ENCODE measurements at regions not wholly inside any gene's neighbourhood (a gene's known extent, or its start where the extent isn't known, plus 50 kb on each side); places are given as distances from the start of the nearest gene placed in this dataset.
"Not testable (repeated sequence)": the region's sequence is repeated elsewhere in the genome, so short reads cannot be mapped to it uniquely, and the experiment has no call there.

DNA sequence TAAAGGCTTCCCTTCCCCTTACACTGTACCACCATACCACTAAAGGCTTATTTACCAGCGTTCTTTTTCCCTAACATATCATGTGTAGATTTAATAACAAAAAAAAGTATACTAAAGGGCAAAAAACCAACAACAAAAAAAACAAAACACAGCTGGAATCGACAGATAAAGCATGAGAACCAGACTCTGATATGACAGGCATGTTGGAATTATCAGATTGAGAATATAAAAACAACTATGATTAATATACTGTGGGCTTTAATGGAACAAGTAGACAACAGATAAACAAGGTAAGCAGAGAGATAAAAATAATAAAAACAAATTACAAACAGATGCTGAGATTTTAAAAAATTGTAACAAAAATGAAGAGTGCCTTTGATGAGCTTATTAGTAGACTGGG is 754.1 kb upstream of the MDGA2 start:
- no peak for DNase-seq (ENCODE audit: low read depth, low spot score)

GRCh38 chr14:48417715-48418500 is 742.5 kb upstream of the MDGA2 start:
- DNase-seq (ENCODE audit: low read depth, low spot score): no peak

- DNase-seq (ENCODE audit: low read depth, low spot score): no peak
These were observed 725.9 kb upstream of the MDGA2 start for GRCh38 chr14:48401321-48401720.

DNA sequence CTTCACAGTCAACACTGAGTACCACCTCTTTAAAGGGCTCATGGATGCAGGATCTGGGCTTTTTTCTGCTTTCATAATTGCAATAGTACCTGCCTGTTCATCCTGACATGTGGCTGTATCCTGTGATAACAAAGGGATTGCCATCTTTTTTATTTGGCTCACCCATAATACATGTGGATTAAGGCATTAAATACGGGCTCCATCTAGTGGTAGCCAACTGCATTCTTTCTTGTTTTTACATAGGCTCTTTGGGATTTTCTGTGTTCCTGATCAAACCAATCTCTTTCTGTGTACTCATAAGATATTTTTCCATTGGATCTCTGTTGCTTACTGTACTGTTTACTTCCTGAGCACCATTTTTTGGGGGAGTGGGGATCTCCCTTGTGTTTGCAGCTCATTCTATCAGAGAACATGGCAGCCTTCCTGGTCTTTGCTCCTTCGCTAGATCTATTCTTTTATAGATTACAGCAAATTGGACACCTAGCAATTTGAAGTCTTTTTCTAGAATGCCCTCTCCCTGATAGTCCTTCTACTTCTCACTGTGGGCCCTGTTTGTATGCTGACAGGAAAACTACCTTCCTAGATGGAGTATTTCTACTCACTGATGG is 723.4 kb upstream of the MDGA2 start:
- no peak for DNase-seq (ENCODE audit: low read depth, low spot score)

DNA sequence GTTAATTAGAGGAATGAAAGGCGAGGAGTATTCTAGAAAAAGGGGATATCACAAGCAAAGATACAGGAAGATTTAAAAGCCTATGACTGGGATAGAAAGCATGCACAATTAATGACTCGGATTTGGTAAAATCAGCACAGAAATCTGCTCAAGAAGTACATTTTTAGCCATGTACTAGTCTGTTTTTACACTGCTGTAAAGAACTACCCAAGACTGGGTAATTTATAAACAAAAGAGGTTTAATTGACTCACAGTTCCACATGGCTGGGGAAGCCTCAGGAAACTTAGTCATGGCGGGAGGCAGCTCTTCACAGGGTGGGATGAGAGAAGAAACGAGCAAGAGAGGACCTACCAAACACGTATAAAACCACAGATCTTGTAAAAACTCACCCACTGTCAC is 716.3 kb upstream of the MDGA2 start:
- no peak for DNase-seq (ENCODE audit: low read depth, low spot score)

- DNase-seq (ENCODE audit: low read depth, low spot score): no peak
These were observed 714.9 kb upstream of the MDGA2 start for GRCh38 chr14:48390346-48390745.

- DNase-seq (ENCODE audit: low read depth, low spot score): no peak
These were observed 709.4 kb upstream of the MDGA2 start for GRCh38 chr14:48384821-48385220.

- no peak for DNase-seq (ENCODE audit: low read depth, low spot score)
These were observed 707.6 kb upstream of the MDGA2 start for GRCh38 chr14:48382961-48383360.

DNA sequence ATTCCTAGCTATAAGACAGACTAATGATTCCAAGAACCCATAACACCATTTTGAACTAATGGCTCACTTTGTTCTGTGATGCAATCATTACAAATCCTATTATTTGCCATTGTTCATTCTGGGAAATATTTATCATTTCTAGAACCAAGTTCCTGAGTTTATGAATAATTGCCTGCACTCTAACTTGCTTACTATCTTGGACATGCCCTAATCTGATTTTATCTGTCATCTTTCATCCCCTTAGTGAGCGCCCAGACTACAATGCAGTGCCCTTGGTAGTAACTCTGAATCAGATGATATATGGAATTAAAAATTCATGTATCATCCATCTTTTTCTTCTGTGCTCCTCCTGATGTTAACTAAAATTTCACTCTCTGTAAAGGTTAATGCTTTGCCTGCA is 703.1 kb upstream of the MDGA2 start:
- no peak for DNase-seq (ENCODE audit: low read depth, low spot score)

DNA sequence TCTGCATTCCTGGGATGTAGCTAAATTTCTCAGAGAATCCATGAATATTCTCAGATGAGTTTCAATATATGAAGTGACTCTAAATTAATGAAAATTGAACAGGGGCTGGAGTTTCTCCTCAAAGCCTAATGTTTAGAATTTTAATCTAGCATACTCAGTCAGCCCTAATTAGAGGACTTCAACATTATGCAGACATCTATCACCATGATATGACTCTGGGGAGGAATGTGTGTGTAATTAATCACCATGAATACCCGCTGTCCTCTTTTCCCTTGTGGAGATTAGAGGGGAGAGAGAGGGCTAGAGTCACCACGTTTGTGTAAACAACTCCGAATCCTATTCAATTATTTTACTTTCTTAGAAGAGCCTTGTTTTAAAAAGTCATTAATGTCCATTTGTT is 698.6 kb upstream of the MDGA2 start:
- no peak for DNase-seq (ENCODE audit: low read depth, low spot score)

- no peak for DNase-seq (ENCODE audit: low read depth, low spot score)
These were observed 675.6 kb upstream of the MDGA2 start for GRCh38 chr14:48350971-48351370.

GRCh38 chr14:48349689-48350088 is 674.3 kb upstream of the MDGA2 start:
- no peak for DNase-seq (ENCODE audit: low read depth, low spot score)

- DNase-seq (ENCODE audit: low read depth, low spot score): no peak
These were observed 665.7 kb upstream of the MDGA2 start for GRCh38 chr14:48341069-48341468.

DNA sequence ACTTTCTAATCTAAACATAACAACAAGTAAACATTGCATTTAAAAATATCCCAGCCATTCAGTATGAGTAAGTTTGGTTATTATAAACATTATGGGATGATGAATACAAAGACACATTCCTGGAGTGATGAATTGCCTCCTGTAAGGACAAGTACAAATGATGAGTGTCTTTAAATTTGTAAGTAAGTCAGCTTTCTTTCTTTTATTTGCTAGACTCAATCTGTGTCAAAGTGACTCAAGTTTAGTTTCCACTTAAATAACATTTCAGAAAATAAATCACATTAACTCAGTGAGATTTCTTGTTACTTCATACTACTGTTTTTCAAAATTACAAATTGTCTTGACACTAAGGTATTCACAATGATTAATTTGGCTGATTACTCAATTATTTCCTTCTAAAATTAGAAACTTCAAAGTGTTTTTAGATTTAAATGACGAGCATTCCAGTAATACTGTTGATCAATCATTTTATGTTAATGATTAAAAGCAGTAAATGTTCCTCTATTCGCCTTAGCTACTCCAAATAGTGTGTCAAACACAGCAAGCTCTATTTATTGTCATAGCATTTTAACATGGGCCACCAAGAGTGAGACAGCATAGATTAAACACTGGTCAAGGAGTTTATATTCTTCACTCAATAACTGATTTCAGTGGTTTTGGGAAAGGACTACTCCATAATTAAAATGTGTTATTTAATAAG is 658.0 kb upstream of the MDGA2 start:
- DNase-seq (ENCODE audit: low read depth, low spot score): no peak

GRCh38 chr14:48331421-48331820 is 656.0 kb upstream of the MDGA2 start:
- no peak for DNase-seq (ENCODE audit: low read depth, low spot score)

- DNase-seq (ENCODE audit: low read depth, low spot score): no peak
These were observed 650.1 kb upstream of the MDGA2 start for GRCh38 chr14:48325486-48325885.

DNA sequence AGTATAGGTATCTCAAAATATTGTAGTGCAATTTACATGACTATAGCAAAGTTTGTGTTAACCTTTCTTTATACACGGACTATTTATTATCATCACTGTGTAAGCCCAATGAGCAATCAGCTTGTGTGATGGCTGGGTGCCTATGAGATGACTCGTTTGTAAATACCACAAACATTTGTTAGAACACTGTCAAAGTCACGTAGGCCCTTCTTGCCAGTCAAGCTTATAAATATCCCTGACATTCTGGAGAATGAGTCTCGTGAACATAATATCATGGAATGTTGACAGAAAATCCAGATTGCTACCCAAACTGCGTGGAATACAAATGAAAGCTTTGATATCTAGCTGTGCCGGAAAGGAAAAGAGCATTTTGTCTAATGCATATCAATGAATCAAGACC is 648.3 kb upstream of the MDGA2 start:
- no peak for DNase-seq (ENCODE audit: low read depth, low spot score)

- no peak for DNase-seq (ENCODE audit: low read depth, low spot score)
These were observed 644.4 kb upstream of the MDGA2 start for GRCh38 chr14:48319823-48320222.

DNA sequence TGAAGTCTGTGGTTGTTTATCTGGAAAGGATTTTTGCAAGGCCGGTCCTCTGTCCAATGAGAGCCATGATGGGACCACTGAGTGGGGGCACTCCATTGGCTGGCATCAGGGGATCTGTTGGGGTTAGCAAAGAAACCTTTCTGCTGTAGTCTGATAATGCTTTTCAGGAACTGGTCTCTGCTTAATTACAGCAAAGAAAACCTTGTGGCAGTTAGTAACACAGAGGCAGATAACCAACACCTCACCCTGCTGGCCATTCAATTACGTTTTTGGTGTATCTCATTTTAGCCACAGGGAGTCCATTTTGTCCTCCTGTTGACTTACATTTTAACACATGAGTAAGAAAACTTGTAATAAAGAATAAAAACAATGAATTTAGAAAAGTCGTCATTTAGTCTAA is 629.3 kb upstream of the MDGA2 start:
- DNase-seq (ENCODE audit: low read depth, low spot score): no peak

DNA sequence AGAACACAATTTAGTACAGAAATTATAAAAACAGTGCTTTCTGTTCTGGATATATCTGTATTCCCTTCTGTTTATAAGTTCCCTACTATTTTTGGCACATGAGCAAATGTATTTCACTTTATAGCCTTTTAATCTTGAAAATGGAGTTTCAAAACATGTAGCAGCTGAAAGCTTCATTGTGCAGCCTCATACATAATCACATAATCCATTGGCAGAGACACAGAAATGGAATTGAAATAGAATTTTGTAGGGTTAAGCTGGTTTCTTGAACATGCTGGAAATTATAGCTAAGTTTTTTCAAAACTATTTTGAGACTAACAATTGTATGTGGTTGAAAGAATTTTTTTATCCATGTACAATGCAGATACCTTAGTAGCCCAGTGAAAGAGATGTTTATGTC is 614.3 kb upstream of the MDGA2 start:
- DNase-seq (ENCODE audit: low read depth, low spot score): no peak

- not testable (repeated sequence) for DNase-seq (ENCODE audit: low read depth, low spot score)
These were observed 609.8 kb upstream of the MDGA2 start for GRCh38 chr14:48285217-48285616.

DNA sequence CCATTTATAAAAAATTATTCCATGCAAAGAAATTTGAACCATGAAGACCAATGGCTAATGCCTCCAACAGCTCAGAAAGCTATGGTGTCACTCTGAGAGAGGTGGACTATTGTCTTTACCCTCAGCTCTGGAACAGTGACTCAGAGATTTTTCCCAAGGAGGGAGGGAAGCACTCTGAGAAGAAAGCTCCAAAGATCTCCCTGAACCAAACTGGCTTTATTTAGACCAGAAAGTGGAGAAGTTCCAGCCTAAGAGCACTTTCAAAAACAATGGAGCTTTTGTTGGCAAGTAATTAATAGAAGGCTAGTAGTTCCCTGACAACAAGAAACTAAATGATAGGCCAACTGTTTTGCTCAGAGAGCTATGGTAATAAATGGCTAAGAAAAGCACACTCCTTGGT is 599.9 kb upstream of the MDGA2 start:
- no peak for DNase-seq (ENCODE audit: low read depth, low spot score)

GRCh38 chr14:48274826-48275225 is 599.4 kb upstream of the MDGA2 start:
- DNase-seq (ENCODE audit: low read depth, low spot score): no peak

All from brain pericyte (primary cell).